CD4-positive, alpha-beta T cell (primary cell): ENCODE measurements at regions not wholly inside any gene's neighbourhood (a gene's known extent, or its start where the extent isn't known, plus 50 kb on each side); places are given as distances from the start of the nearest gene placed in this dataset.
"Not testable (repeated sequence)": the region's sequence is repeated elsewhere in the genome, so short reads cannot be mapped to it uniquely, and the experiment has no call there.

ENCODE experiments used
- ATAC-seq: fragments of 200-7000 bp; cut with Tn5 transposase; one replicate; pipeline ENCODE4 v1.10.0; 2022; ENCODE audit warnings: mild to moderate bottlenecking; ENCODE audit not compliant: poor library complexity
- CTCF ChIA-PET: fragments of 350-600 bp; sonication (Branson Sonifier 250); formaldehyde crosslinking; loops from one replicate; lab custom pipeline; 2021; ENCODE audit warnings: antibody characterized with exemption, inconsistent platforms; lab: Charles Lee
- POLR2A ChIA-PET: fragments of 350-600 bp; sonication (Branson Sonifier 250); formaldehyde crosslinking; loops from one replicate; lab custom pipeline; 2021; ENCODE audit warnings: antibody characterized with exemption, inconsistent platforms; lab: Charles Lee
- DNase-seq, 14 experiments: peaks; one replicate each; pipeline ENCODE4 v3.0.0-alpha.2; 2013 to 2020; ENCODE audit warnings: mixed read lengths in 2 of 14
- H3K27ac ChIP-seq, 2 donors: one replicate each; pipeline versions ENCODE4 v1.5.1 to v1.7.0; 2013; ENCODE audit warnings: low read length in 2 of 2, low read depth in 1 of 2, mild to moderate bottlenecking in 1 of 2
- H3K27me3 ChIP-seq, 2 experiments: 1 replicate in 1 of 2; 2 replicates in 1 of 2; pipeline versions ENCODE4 v1.6.1 to v1.7.0; 2013; ENCODE audit warnings: low read length in 2 of 2, control low read depth in 1 of 2, mild to moderate bottlenecking in 1 of 2, moderate library complexity in 1 of 2; ENCODE audit not compliant: insufficient read depth in 2 of 2, control insufficient read depth in 1 of 2
- H3K36me3 ChIP-seq: one replicate; pipeline ENCODE4 v1.6.1; 2013; ENCODE audit warnings: low read length, control low read depth; ENCODE audit not compliant: insufficient read depth
- H3K4me1 ChIP-seq: one replicate; pipeline ENCODE4 v1.6.1; 2013; ENCODE audit warnings: low read length, control low read depth; ENCODE audit not compliant: insufficient read depth
- H3K4me3 ChIP-seq: one replicate; pipeline ENCODE4 v1.5.1; 2013; ENCODE audit warnings: mild to moderate bottlenecking, low read length, moderate library complexity
- H3K9me3 ChIP-seq, 2 experiments: 1 replicate in 1 of 2; 2 replicates in 1 of 2; pipeline versions ENCODE4 v1.6.1 to v1.7.0; 2013; ENCODE audit warnings: low read length in 2 of 2, mild to moderate bottlenecking in 2 of 2, control low read depth in 1 of 2, moderate library complexity in 1 of 2; ENCODE audit not compliant: control insufficient read depth in 1 of 2, insufficient read depth in 1 of 2
- H3K27ac Mint-ChIP-seq: one replicate; pipeline ENCODE4 v1.8.0; 2020; ENCODE audit warnings: mixed read lengths
- H3K27me3 Mint-ChIP-seq: one replicate; pipeline ENCODE4 v1.8.0; 2021; ENCODE audit warnings: mixed read lengths
- H3K36me3 Mint-ChIP-seq: one replicate; pipeline ENCODE4 v1.8.0; 2021; ENCODE audit warnings: low read depth, mixed read lengths
- H3K4me1 Mint-ChIP-seq: one replicate; pipeline ENCODE4 v1.8.0; 2021; ENCODE audit warnings: low read depth, mixed read lengths
- H3K4me3 Mint-ChIP-seq: one replicate; pipeline ENCODE4 v1.8.0; 2020; ENCODE audit warnings: mild to moderate bottlenecking, mixed read lengths
- H3K9me3 Mint-ChIP-seq: one replicate; pipeline ENCODE4 v1.8.0; 2020; ENCODE audit warnings: mixed read lengths
- intact Hi-C, 2 experiments: fragments of 100-400 bp; cut with DNase I in 1 of 2; cut with micrococcal nuclease in 1 of 2; formaldehyde crosslinking; loops; one replicate each; pipeline versions ENCODE4 v1.15.1 to v1.9.0; 2023 to 2025; cut with DNase I, micrococcal nuclease
- TF ChIP-seq, protein P1 (sequence below): fragments of 200-600 bp; IDR thresholded peaks from one replicate; pipeline ENCODE4 v1.8.0; 2022; ENCODE audit warnings: antibody characterized with exemption, mild to moderate bottlenecking

GRCh38 chr6:49118478-49118877, 344.6 kb downstream of the MMUT start:
- no peak overlapping the region for H3K27ac ChIP-seq
- no peaks in the 10 kb centered on the region for H3K4me1 Mint-ChIP-seq
- no peak for ATAC-seq
- no peaks in the 10 kb centered on the region for H3K27me3 Mint-ChIP-seq
- H3K27me3 ChIP-seq: no peaks in the 10 kb centered on the region
- H3K9me3 Mint-ChIP-seq: peaks cover 3% of the 10 kb centered on the region
- no peak overlapping the region for H3K4me3 Mint-ChIP-seq
- DNase-seq: no peak
- intact Hi-C loops: no loop called here
- H3K36me3 Mint-ChIP-seq: no peaks in the 10 kb centered on the region
- H3K36me3 ChIP-seq: no peaks in the 10 kb centered on the region
- no peaks in the 10 kb centered on the region for H3K4me1 ChIP-seq
- POLR2A ChIA-PET: no interaction called here
- TF ChIP-seq, protein P1, sequence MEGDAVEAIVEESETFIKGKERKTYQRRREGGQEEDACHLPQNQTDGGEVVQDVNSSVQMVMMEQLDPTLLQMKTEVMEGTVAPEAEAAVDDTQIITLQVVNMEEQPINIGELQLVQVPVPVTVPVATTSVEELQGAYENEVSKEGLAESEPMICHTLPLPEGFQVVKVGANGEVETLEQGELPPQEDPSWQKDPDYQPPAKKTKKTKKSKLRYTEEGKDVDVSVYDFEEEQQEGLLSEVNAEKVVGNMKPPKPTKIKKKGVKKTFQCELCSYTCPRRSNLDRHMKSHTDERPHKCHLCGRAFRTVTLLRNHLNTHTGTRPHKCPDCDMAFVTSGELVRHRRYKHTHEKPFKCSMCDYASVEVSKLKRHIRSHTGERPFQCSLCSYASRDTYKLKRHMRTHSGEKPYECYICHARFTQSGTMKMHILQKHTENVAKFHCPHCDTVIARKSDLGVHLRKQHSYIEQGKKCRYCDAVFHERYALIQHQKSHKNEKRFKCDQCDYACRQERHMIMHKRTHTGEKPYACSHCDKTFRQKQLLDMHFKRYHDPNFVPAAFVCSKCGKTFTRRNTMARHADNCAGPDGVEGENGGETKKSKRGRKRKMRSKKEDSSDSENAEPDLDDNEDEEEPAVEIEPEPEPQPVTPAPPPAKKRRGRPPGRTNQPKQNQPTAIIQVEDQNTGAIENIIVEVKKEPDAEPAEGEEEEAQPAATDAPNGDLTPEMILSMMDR: no peak
- H3K9me3 ChIP-seq: peaks cover 0 to 3% of the 10 kb centered on the region in 2 experiments
- no peak overlapping the region for H3K27ac Mint-ChIP-seq
- CTCF ChIA-PET: no interaction called here
- no peak overlapping the region for H3K4me3 ChIP-seq

DNA sequence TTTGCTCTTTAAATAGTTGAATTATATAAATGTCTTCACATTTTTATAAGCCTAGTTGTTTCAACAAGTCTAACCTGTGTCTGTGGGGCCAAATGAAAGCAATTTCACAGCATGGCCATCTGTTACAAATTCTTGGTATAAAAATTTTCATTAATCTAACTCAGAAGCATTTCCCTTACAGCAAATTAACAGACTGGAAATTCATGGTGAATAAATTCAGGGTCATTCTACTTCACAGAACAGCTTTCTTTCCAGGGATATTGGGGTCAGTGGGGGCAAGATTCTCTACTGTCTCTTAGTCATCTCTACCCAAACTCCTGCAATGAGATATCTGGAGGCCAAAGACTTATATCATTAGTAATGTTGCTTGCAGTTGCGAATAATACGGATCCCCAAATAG, 352.1 kb downstream of the MMUT start:
- no peaks in the 10 kb centered on the region for H3K9me3 Mint-ChIP-seq
- ChIA-PET POLR2A (interaction anchor here (0.7 kb wide), 1 partner anchor 1654 kb away, joined by 3 read pairs; no protein-coding TSS in a partner anchor), CTCF (no interaction called here)
- Histone ChIP-seq H3K36me3 (no peaks in the 10 kb centered on the region), H3K4me3 (no peak overlapping the region), H3K27ac (no peak overlapping the region), H3K9me3 (no peaks in the 10 kb centered on the region), H3K4me1 (no peaks in the 10 kb centered on the region), H3K27me3 (no peaks in the 10 kb centered on the region)
- H3K36me3 Mint-ChIP-seq: no peaks in the 10 kb centered on the region
- ATAC-seq (no peak), DNase-seq (no peak)
- H3K4me1 Mint-ChIP-seq: no peaks in the 10 kb centered on the region
- no peak overlapping the region for H3K4me3 Mint-ChIP-seq
- TF ChIP-seq, protein P1: no peak
- intact Hi-C loops: no loop called here
- H3K27ac Mint-ChIP-seq: no peak overlapping the region
- no peaks in the 10 kb centered on the region for H3K27me3 Mint-ChIP-seq

GRCh38 chr6:49097664-49098063, 365.4 kb downstream of the MMUT start:
- DNase-seq, H3K27me3 ChIP-seq, H3K27ac Mint-ChIP-seq, intact Hi-C loops, H3K4me3 Mint-ChIP-seq, H3K4me3 ChIP-seq, ATAC-seq, H3K27ac ChIP-seq, H3K9me3 ChIP-seq, H3K36me3 Mint-ChIP-seq, H3K9me3 Mint-ChIP-seq, H3K36me3 ChIP-seq, CTCF ChIA-PET, POLR2A ChIA-PET, H3K4me1 ChIP-seq, H3K27me3 Mint-ChIP-seq, H3K4me1 Mint-ChIP-seq: not testable (repeated sequence)

GRCh38 chr6:49097116-49097515, 365.9 kb downstream of the MMUT start:
- peaks cover 2% of the 10 kb centered on the region for H3K9me3 Mint-ChIP-seq
- Histone ChIP-seq H3K4me1 (no peaks in the 10 kb centered on the region), H3K27ac (no peak overlapping the region), H3K36me3 (no peaks in the 10 kb centered on the region), H3K27me3 (no peaks in the 10 kb centered on the region), H3K4me3 (no peak overlapping the region), H3K9me3 (peaks cover 0 to 8% of the 10 kb centered on the region in 2 experiments)
- TF ChIP-seq, protein P1: no peak
- ATAC-seq (no peak), DNase-seq (no peak)
- no peaks in the 10 kb centered on the region for H3K36me3 Mint-ChIP-seq
- intact Hi-C loops: no loop called here
- H3K27me3 Mint-ChIP-seq: no peaks in the 10 kb centered on the region
- H3K4me1 Mint-ChIP-seq: no peaks in the 10 kb centered on the region
- POLR2A ChIA-PET: no interaction called here
- CTCF ChIA-PET: no interaction called here
- no peak overlapping the region for H3K27ac Mint-ChIP-seq
- H3K4me3 Mint-ChIP-seq: no peak overlapping the region
